Pulmonary artery endothelial cell (primary cell): ENCODE measurements at regions not wholly inside any gene's neighbourhood (a gene's known extent, or its start where the extent isn't known, plus 50 kb on each side); places are given as distances from the start of the nearest gene placed in this dataset.
"Not testable (repeated sequence)": the region's sequence is repeated elsewhere in the genome, so short reads cannot be mapped to it uniquely, and the experiment has no call there.

Experiments
- DNase-seq: peaks from one replicate; pipeline ENCODE4 v3.0.0-alpha.2; 2011; ENCODE audit warnings: low read depth, low spot score

DNA sequence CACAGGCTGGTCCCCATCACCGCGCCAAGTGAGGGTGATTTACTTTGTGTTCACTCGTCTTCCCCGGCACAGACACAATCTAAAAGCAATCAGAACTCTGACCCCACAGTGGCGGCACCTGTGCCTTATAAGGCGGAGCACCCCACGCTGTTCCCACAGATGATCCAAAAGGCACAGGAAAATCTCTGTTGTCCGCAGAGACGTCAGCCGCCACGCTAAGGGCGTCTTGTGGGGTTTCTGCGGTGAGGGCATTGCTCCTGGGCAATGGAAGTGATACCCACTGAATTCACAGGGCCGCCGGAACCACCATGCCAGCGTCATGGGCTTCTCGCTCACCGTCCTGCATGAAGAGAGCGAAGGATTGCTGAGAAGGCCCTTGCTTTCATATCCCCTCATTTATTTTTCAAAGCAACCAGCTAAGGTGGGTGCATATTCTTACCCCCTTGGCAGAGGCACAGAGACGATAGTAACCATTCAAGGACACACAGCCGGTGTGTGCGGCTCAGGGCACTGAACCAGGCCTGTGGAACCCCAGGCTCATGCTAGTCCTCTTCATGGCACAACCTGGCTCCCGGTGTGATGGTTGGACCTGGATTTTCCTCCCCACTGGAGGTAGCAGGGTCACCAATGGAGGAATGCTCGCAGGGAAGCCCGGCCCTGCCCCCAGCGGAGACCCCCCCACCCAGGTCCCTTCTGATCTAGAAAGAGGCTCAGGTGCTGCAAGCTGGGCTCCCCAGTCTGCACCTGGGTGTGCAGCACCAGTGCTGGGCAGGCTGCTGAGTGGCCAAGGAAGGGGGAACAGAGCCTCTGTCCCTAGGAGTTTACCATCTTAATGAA, 279.0 kb downstream of the TCERG1L start:
- no peak for DNase-seq

DNA sequence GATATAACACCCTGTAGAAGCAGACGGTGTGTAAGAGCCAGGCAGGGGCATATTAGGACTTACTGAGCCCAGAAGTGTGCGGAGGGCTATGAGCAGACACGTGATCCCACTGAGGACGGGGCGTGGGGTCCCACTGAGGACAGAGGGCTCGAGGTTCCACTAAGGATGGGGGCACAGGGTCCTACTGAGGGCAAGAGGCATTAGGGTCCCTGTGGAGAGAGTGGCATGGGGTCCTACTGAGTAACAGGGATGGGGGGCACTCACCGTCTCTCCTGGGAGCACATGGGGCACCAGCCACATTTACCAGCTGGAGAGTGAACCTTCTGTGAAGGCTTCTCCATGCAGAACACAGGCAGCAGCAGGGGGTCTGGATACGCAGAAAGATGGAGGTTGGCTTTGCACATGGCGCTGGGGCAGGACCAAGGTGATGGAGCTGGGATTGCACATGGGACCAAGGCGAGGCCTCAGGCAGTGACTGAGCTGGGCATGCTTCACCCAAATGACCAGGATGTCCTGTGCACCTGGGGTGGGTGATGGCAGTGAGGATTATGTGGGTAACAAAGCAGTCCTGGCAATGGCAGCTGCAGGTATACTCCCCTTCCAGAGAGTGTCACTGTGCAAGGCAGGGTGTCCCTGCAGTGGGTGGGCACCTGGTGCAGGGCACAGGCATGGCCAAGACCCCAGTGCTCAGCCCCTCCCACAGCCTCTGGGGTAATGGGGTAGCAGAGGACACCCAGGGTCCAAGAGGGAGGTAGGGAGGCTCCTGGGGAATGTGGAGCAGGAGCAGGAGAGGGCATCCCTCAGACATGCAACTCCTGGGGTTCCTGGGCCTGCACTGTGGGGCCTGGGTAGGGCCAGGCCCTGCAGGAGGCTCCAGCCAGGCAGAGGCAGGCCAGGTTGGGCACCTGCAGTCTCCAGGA, 278.1 kb downstream of the TCERG1L start:
- no peak for DNase-seq

DNA sequence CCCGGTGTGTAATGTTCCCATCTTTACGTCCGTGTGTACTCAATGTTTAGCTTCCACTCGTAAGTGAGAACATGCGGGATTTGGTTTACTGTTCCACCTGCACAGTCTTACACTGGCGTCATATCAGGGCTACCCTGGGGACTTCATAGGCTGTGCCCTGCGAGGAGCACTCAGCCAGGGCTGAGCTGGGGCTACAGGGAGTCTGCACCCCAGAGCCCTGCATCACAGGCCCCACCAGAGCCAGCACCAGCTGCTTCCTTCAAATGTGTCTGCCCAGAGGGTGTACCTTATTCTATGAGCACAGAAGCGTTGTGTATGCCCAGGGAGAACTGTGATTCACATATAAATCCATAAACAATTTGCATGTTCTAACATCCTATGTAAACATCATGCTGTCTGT, 277.1 kb downstream of the TCERG1L start:
- DNase-seq: no peak

DNA sequence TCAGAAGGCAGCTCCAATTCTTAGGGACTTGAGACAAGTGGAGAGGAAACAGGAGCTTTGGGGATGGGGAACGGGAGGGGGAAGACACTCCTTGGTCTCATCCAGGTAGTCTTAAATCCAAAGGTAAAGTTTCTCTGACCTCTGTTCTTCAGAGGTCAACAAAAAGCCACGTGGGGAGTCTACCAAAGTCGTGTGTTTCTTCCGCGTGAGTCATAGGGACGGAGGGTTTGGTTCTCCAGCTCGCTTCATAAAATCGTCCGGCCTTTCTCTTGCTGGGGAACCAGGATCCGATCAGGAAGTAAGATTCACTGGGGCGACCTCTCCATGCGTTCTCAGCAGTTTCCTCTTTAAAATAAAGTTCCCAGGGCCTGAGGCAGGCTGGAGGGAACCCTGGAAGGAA, 275.7 kb downstream of the TCERG1L start:
- DNase-seq: no peak

DNA sequence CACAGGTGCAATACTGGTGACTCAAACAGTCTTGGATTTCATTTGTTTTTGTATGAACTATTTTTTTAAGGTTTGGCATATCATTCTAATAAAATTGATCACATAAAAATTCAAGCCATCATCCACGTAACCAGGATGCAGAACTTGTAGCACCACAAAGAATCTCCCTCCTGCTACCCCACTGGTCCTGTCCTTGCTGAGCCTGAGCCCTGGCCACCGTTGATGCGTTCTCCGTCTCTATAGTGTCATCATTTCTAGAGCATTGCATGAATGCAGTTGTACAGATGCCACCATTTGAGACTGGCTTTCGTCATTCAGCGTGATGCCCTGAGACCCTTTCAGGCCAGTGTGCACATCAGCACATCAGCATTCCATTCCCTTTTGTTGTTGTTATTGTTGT, 273.5 kb downstream of the TCERG1L start:
- DNase-seq: no peak

DNA sequence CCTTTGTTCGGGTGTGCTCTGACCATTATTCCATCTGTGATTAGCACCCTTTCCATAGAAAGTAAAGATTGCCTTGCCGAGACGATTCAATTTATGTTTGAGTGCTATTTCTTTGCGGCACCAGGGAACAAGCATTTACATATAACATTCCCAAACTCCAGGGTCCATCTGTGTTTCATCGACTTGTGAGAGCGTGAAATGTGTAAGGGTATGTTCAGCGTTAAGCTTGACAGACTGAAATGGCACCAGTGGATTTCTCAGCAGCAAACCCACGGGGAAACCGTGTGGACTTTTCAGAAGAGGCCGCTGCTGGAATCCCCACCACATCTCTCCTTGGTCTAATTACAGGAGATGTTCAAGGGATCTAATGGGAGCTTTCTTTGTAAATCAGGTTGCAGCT, 270.5 kb downstream of the TCERG1L start:
- no peak for DNase-seq

DNA sequence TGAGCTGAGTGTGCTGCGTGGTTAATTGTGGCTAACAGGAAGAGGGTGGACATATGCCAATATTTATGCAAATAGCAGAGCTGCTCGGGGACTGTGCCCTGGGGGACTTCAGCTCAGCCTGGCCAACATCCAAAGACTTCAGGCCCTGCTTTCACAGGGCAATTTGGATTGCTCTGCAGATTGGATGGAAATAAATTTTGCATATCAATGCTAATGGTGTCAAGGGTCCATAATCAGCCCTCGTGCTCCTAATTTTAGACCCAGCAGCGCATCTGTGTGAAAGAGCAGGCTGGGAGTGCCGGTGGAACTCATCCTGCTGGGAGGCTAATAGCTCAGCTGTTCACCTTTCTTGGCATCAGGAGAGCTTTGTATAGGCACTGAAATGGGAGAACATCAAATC, 270.1 kb downstream of the TCERG1L start:
- no peak for DNase-seq

DNA sequence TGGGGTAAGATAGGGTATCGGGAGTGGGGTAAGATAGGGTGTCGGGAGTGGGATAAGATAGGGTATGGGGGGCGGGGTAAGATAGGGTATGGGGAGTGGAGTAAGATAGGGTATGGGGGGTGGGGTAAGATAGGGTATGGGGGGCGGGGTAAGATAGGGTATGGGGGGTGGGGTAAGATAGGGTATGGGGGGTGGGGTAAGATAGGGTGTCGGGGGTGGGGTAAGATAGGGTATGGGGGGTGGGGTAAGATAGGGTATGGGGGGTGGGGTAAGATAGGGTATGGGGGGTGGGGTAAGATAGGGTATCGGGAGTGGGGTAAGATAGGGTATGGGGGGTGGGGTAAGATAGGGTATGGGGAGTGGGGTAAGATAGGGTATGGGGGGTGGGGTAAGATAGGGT, 269.5 kb downstream of the TCERG1L start:
- not testable (repeated sequence) for DNase-seq
